ENCODE measurements at regions not wholly inside any gene's neighbourhood (a gene's known extent, or its start where the extent isn't known, plus 50 kb on each side); places are given as distances from the start of the nearest gene placed in this dataset.

DNA sequence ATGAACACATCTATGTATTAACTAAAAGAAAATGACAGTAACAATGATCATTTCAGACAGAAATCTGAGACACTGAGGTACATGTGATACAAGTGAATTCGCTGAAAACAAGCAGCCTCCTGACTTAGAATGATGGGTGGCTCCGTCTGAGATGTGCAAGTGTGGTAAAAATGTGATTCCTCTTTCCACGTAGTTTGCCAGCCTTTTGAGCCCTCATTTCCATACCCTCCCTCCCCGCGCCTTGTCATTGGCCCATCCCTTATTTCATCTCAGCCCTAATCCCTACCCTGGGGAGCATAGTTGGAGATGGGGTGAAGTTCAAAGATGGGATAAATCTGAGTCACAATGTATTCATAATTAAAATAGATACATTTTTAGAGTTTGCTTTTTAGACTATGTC is 107.8 kb downstream of the BMP4 start:
- H3K9me3 ChIP-seq (ENCODE audit: low read length) = no peaks in the 10 kb centered on the region
- no peaks in the 10 kb centered on the region for H4K20me1 ChIP-seq (ENCODE audit: insufficient read depth, low read length)
- no peak for TF ChIP-seq EZH2 (IDR thresholded peaks at IDR 0.05; ENCODE audit: borderline replicate concordance, low read length)
- TF ChIP-seq, protein P1, sequence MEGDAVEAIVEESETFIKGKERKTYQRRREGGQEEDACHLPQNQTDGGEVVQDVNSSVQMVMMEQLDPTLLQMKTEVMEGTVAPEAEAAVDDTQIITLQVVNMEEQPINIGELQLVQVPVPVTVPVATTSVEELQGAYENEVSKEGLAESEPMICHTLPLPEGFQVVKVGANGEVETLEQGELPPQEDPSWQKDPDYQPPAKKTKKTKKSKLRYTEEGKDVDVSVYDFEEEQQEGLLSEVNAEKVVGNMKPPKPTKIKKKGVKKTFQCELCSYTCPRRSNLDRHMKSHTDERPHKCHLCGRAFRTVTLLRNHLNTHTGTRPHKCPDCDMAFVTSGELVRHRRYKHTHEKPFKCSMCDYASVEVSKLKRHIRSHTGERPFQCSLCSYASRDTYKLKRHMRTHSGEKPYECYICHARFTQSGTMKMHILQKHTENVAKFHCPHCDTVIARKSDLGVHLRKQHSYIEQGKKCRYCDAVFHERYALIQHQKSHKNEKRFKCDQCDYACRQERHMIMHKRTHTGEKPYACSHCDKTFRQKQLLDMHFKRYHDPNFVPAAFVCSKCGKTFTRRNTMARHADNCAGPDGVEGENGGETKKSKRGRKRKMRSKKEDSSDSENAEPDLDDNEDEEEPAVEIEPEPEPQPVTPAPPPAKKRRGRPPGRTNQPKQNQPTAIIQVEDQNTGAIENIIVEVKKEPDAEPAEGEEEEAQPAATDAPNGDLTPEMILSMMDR (IDR thresholded peaks at IDR 0.05; ENCODE audit: low read length) = no peak
- no peak overlapping the region for H3K27ac ChIP-seq (ENCODE audit: low read depth, low read length, poor library complexity, severe bottlenecking)
- H3K9me2 ChIP-seq (ENCODE audit: low read depth, low read length) = no peaks in the 10 kb centered on the region
- no peak overlapping the region for H3K4me3 ChIP-seq (ENCODE audit: low read depth, low read length, poor library complexity, severe bottlenecking)
- H3K4me1 ChIP-seq (ENCODE audit: insufficient read depth, low read length, severe bottlenecking) = no peaks in the 10 kb centered on the region
- H3F3A ChIP-seq (ENCODE audit: insufficient read depth, low read length) = no peaks in the 10 kb centered on the region
- H3K79me2 ChIP-seq (ENCODE audit: insufficient read depth, low read length) = no peaks in the 10 kb centered on the region
- no peak overlapping the region for H3K4me2 ChIP-seq (ENCODE audit: low read length)
- no peaks in the 10 kb centered on the region for H3K36me3 ChIP-seq (ENCODE audit: insufficient read depth, low read length)
- H3K9ac ChIP-seq (ENCODE audit: low read length) = no peak overlapping the region
- H3K27me3 ChIP-seq (ENCODE audit: insufficient read depth, low read length) = no peaks in the 10 kb centered on the region
- H2AFZ ChIP-seq (ENCODE audit: low read length) = no peak overlapping the region

DNA sequence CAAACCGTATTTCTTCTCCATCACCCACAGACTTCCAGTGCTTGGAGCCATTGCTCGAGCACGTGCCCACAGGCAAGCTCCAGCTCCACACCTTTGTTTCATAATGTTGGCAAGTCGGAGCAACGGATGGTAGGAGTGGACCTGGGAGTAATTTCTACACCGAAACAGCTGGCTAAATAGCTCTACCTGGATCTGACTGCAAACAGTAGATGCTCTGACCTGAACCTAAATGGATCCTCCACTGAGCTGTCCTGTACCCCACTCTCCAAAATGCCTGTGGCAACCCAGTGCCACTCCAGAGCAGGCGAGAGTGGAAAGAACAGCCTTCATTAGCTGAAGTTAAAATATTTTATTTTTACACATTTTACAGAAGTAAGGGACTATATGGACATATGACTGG is 108.7 kb downstream of the BMP4 start:
- Histone ChIP-seq H3K9me3 (ENCODE audit: low read length) (no peaks in the 10 kb centered on the region), H3K9me2 (ENCODE audit: low read depth, low read length) (no peaks in the 10 kb centered on the region), H3K27me3 (ENCODE audit: insufficient read depth, low read length) (no peaks in the 10 kb centered on the region), H3K9ac (ENCODE audit: low read length) (no peak overlapping the region), H3K4me2 (ENCODE audit: low read length) (no peak overlapping the region), H4K20me1 (ENCODE audit: insufficient read depth, low read length) (no peaks in the 10 kb centered on the region), H3K4me3 (ENCODE audit: low read depth, low read length, poor library complexity, severe bottlenecking) (no peak overlapping the region), H3K4me1 (ENCODE audit: insufficient read depth, low read length, severe bottlenecking) (no peaks in the 10 kb centered on the region), H3K79me2 (ENCODE audit: insufficient read depth, low read length) (no peaks in the 10 kb centered on the region), H3F3A (ENCODE audit: insufficient read depth, low read length) (no peaks in the 10 kb centered on the region), H3K36me3 (ENCODE audit: insufficient read depth, low read length) (no peaks in the 10 kb centered on the region), H2AFZ (ENCODE audit: low read length) (no peak overlapping the region), H3K27ac (ENCODE audit: low read depth, low read length, poor library complexity, severe bottlenecking) (no peak overlapping the region)
- no peak for TF ChIP-seq EZH2 (IDR thresholded peaks at IDR 0.05; ENCODE audit: borderline replicate concordance, low read length)

DNA sequence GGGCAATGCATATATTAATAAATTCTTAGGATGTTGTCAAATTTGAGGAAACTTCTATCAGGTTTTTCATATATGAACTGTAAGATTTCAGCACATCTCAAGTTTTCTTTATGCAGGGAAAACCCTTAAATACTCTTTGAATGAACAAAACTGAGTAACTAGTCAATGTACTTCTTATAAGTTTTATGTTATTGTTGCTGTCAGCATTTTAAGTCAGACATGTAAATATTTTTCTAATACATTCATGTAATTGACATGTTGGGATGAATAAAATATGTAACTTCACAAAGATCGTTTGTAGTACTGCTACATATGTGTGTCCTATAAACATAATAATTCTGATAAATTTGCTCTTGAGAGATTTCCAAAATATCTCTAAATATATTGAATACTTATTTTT is 109.6 kb downstream of the BMP4 start:
- H3K4me2 ChIP-seq (ENCODE audit: low read length) = no peak overlapping the region
- H3K4me3 ChIP-seq (ENCODE audit: low read depth, low read length, poor library complexity, severe bottlenecking) = no peak overlapping the region
- no peak overlapping the region for H3K9ac ChIP-seq (ENCODE audit: low read length)
- H3K4me1 ChIP-seq (ENCODE audit: insufficient read depth, low read length, severe bottlenecking) = no peaks in the 10 kb centered on the region
- H3F3A ChIP-seq (ENCODE audit: insufficient read depth, low read length) = no peaks in the 10 kb centered on the region
- no peak overlapping the region for H2AFZ ChIP-seq (ENCODE audit: low read length)
- H3K27ac ChIP-seq (ENCODE audit: low read depth, low read length, poor library complexity, severe bottlenecking) = no peak overlapping the region
- H3K27me3 ChIP-seq (ENCODE audit: insufficient read depth, low read length) = no peaks in the 10 kb centered on the region
- no peaks in the 10 kb centered on the region for H3K9me3 ChIP-seq (ENCODE audit: low read length)
- no peaks in the 10 kb centered on the region for H3K79me2 ChIP-seq (ENCODE audit: insufficient read depth, low read length)
- H3K9me2 ChIP-seq (ENCODE audit: low read depth, low read length) = no peaks in the 10 kb centered on the region
- H3K36me3 ChIP-seq (ENCODE audit: insufficient read depth, low read length) = no peaks in the 10 kb centered on the region
- H4K20me1 ChIP-seq (ENCODE audit: insufficient read depth, low read length) = no peaks in the 10 kb centered on the region
- no peak for TF ChIP-seq EZH2 (IDR thresholded peaks at IDR 0.05; ENCODE audit: borderline replicate concordance, low read length)
- TF ChIP-seq, protein P1 (IDR thresholded peaks at IDR 0.05; ENCODE audit: low read length) = no peak
